ENCODE measurements at regions not wholly inside any gene's neighbourhood (a gene's known extent, or its start where the extent isn't known, plus 50 kb on each side); places are given as distances from the start of the nearest gene placed in this dataset.

DNA sequence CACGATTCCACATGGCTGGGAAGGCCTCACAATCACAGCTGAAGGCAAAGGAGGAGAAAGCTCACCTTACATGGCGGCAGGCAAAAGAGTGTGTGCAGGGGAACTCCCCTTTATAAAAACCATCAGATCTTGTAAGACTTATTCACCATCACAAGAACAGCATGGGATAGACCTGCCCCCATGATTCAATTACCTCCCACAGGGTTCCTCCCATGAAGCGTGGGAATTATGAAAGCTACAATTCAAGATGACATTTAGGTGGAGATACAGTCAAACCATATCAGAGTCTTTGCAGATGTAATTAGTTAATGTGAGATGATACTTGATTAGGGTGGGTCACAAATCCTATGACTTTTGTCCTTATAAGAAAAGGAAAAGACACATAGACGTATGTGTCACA is 688.9 kb downstream of the GBE1 start:
- TF ChIP-seq, protein P1, sequence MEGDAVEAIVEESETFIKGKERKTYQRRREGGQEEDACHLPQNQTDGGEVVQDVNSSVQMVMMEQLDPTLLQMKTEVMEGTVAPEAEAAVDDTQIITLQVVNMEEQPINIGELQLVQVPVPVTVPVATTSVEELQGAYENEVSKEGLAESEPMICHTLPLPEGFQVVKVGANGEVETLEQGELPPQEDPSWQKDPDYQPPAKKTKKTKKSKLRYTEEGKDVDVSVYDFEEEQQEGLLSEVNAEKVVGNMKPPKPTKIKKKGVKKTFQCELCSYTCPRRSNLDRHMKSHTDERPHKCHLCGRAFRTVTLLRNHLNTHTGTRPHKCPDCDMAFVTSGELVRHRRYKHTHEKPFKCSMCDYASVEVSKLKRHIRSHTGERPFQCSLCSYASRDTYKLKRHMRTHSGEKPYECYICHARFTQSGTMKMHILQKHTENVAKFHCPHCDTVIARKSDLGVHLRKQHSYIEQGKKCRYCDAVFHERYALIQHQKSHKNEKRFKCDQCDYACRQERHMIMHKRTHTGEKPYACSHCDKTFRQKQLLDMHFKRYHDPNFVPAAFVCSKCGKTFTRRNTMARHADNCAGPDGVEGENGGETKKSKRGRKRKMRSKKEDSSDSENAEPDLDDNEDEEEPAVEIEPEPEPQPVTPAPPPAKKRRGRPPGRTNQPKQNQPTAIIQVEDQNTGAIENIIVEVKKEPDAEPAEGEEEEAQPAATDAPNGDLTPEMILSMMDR (IDR thresholded peaks at IDR 0.05), result no peak
- TF ChIP-seq, protein P2, sequence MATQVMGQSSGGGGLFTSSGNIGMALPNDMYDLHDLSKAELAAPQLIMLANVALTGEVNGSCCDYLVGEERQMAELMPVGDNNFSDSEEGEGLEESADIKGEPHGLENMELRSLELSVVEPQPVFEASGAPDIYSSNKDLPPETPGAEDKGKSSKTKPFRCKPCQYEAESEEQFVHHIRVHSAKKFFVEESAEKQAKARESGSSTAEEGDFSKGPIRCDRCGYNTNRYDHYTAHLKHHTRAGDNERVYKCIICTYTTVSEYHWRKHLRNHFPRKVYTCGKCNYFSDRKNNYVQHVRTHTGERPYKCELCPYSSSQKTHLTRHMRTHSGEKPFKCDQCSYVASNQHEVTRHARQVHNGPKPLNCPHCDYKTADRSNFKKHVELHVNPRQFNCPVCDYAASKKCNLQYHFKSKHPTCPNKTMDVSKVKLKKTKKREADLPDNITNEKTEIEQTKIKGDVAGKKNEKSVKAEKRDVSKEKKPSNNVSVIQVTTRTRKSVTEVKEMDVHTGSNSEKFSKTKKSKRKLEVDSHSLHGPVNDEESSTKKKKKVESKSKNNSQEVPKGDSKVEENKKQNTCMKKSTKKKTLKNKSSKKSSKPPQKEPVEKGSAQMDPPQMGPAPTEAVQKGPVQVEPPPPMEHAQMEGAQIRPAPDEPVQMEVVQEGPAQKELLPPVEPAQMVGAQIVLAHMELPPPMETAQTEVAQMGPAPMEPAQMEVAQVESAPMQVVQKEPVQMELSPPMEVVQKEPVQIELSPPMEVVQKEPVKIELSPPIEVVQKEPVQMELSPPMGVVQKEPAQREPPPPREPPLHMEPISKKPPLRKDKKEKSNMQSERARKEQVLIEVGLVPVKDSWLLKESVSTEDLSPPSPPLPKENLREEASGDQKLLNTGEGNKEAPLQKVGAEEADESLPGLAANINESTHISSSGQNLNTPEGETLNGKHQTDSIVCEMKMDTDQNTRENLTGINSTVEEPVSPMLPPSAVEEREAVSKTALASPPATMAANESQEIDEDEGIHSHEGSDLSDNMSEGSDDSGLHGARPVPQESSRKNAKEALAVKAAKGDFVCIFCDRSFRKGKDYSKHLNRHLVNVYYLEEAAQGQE (IDR thresholded peaks at IDR 0.05; ENCODE audit: insufficient read depth in 1 of 2, low read depth in 2 of 2, low read length in 1 of 2), result no peak
- TF ChIP-seq POLR2AphosphoS5 (IDR thresholded peaks at IDR 0.05; ENCODE audit: low read depth, low read length) (no peak), SIN3A (IDR thresholded peaks at IDR 0.05; ENCODE audit: borderline replicate concordance, insufficient read depth, low read depth, low read length) (no peak), TCF7L2 (IDR thresholded peaks at IDR 0.05; ENCODE audit: low read depth, low read length) (no peak)

Data from Panc1 (cell line).